ENCODE measurements at regions not wholly inside any gene's neighbourhood (a gene's known extent, or its start where the extent isn't known, plus 50 kb on each side); places are given as distances from the start of the nearest gene placed in this dataset.

GRCh38 chr2:41394541-41394940 is 653.3 kb upstream of the PKDCC start:
- ATAC-seq (no peak), DNase-seq (no peak)
- intact Hi-C loops (cut with DNase I, micrococcal nuclease), result no loop called here

GRCh38 chr2:41395692-41396091 is 652.1 kb upstream of the PKDCC start:
- ATAC-seq, result no peak
- intact Hi-C loops (cut with DNase I, micrococcal nuclease), result no loop called here
- DNase-seq, result no peak

- ATAC-seq (no peak), DNase-seq (no peak)
- intact Hi-C loops (cut with DNase I, micrococcal nuclease), result no loop called here
These were observed 648.3 kb upstream of the PKDCC start for GRCh38 chr2:41399437-41400087.

GRCh38 chr2:41400088-41400665 is 647.6 kb upstream of the PKDCC start:
- intact Hi-C loops (cut with DNase I, micrococcal nuclease), result no loop called here
- DNase-seq (no peak), ATAC-seq (no peak)

- ATAC-seq, result no peak
- no peak for DNase-seq
- intact Hi-C loops (cut with DNase I, micrococcal nuclease), result no loop called here
These were observed 642.4 kb upstream of the PKDCC start for GRCh38 chr2:41405441-41405840.

- no peak for ATAC-seq
- intact Hi-C loops (cut with DNase I, micrococcal nuclease), result no loop called here
These were observed 638.5 kb upstream of the PKDCC start for GRCh38 chr2:41409328-41409727.

GRCh38 chr2:41410011-41410410 is 637.8 kb upstream of the PKDCC start:
- intact Hi-C loops (cut with DNase I, micrococcal nuclease), result no loop called here
- DNase-seq (no peak), ATAC-seq (no peak)

More at GRCh38 chr2:41409328-41409727, 638.5 kb upstream of the PKDCC start:
- DNase-seq, result no peak

GRCh38 chr2:41413813-41414485 is 633.9 kb upstream of the PKDCC start:
- intact Hi-C loops (cut with DNase I, micrococcal nuclease), result no loop called here
- ATAC-seq (no peak), DNase-seq (no peak)

GRCh38 chr2:41414486-41415230 is 633.2 kb upstream of the PKDCC start:
- ATAC-seq, result no peak
- no peak for DNase-seq
- intact Hi-C loops (cut with DNase I, micrococcal nuclease), result no loop called here

GRCh38 chr2:41417511-41417910 is 630.3 kb upstream of the PKDCC start:
- no peak for DNase-seq
- intact Hi-C loops (cut with DNase I, micrococcal nuclease), result no loop called here
- ATAC-seq, result no peak

- ATAC-seq, result no peak
- intact Hi-C loops (cut with DNase I, micrococcal nuclease), result no loop called here
- no peak for DNase-seq
These were observed 627.6 kb upstream of the PKDCC start for GRCh38 chr2:41420219-41420618.

- DNase-seq (no peak), ATAC-seq (no peak)
- intact Hi-C loops (cut with DNase I, micrococcal nuclease), result no loop called here
These were observed 626.9 kb upstream of the PKDCC start for GRCh38 chr2:41420872-41421271.

- intact Hi-C loops (cut with DNase I, micrococcal nuclease), result no loop called here
- DNase-seq, result no peak
- no peak for ATAC-seq
These were observed 616.1 kb upstream of the PKDCC start for GRCh38 chr2:41431756-41432155.

GRCh38 chr2:41432459-41432858 is 615.4 kb upstream of the PKDCC start:
- ATAC-seq (no peak), DNase-seq (no peak)
- intact Hi-C loops (cut with DNase I, micrococcal nuclease), result no loop called here

GRCh38 chr2:41434991-41435390 is 612.8 kb upstream of the PKDCC start:
- DNase-seq, result no peak
- intact Hi-C loops (cut with DNase I, micrococcal nuclease), result no loop called here
- no peak for ATAC-seq

GRCh38 chr2:41441958-41442357 is 605.9 kb upstream of the PKDCC start:
- ATAC-seq (no peak), DNase-seq (no peak)
- intact Hi-C loops (cut with DNase I, micrococcal nuclease), result no loop called here

GRCh38 chr2:41445865-41446264 is 602.0 kb upstream of the PKDCC start:
- intact Hi-C loops (cut with DNase I, micrococcal nuclease), result no loop called here
- no peak for ATAC-seq
- DNase-seq, result no peak

GRCh38 chr2:41446266-41446665 is 601.6 kb upstream of the PKDCC start:
- intact Hi-C loops (cut with DNase I, micrococcal nuclease), result no loop called here
- ATAC-seq (no peak), DNase-seq (no peak)

GRCh38 chr2:41448221-41448620 is 599.6 kb upstream of the PKDCC start:
- no peak for ATAC-seq
- DNase-seq, result no peak
- intact Hi-C loops (cut with DNase I, micrococcal nuclease), result no loop called here

GRCh38 chr2:41457026-41457425 is 590.8 kb upstream of the PKDCC start:
- ATAC-seq (no peak), DNase-seq (no peak)
- intact Hi-C loops (cut with DNase I, micrococcal nuclease), result no loop called here

Data from left colon (tissue), 2 donors.